22Rv1 (cell line): ENCODE measurements at regions not wholly inside any gene's neighbourhood (a gene's known extent, or its start where the extent isn't known, plus 50 kb on each side); places are given as distances from the start of the nearest gene placed in this dataset.
"Not testable (repeated sequence)": the region's sequence is repeated elsewhere in the genome, so short reads cannot be mapped to it uniquely, and the experiment has no call there.

Experiments
- H3K27ac ChIP-seq: fragments of 450-650 bp; 2 replicates; pipeline ENCODE4 v1.5.1; 2017
- ZFX ChIP-seq: fragments of 450-650 bp; IDR thresholded peaks from 2 replicates; pipeline ENCODE4 v1.6.1; 2017; ENCODE audit warnings: antibody characterized with exemption, borderline replicate concordance
- TF ChIP-seq, protein P1 (sequence below): fragments of 450-650 bp; IDR thresholded peaks from 2 replicates; pipeline ENCODE4 v1.5.1; 2017; ENCODE audit warnings: mild to moderate bottlenecking

DNA sequence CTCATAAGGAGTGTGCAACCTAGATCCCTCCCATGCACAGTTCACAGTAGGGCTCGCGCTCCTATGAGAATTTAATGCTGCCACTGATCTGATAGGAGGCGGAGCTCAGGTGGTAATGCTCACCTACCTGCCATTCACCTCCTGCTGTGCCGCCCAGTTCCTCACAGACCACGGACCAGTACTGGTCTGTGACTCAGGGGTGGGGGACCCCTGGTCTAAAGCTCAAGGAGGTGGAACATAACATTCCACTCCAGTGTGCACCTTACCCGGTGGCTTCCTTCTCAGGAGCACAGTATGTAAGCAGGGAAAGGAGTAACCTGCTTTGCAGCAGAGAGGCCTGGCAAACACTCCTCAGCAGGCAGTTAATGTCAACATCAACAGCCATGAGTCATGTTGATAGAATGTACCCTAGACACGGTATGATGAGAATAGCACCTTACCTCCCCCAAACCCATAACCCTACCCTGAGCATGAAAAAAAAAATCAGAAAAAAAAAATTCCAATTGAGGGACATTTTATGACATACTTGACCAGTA is 273.5 kb downstream of the FGFR2 start:
- TF ChIP-seq ZFX: no peak
- TF ChIP-seq, protein P1, sequence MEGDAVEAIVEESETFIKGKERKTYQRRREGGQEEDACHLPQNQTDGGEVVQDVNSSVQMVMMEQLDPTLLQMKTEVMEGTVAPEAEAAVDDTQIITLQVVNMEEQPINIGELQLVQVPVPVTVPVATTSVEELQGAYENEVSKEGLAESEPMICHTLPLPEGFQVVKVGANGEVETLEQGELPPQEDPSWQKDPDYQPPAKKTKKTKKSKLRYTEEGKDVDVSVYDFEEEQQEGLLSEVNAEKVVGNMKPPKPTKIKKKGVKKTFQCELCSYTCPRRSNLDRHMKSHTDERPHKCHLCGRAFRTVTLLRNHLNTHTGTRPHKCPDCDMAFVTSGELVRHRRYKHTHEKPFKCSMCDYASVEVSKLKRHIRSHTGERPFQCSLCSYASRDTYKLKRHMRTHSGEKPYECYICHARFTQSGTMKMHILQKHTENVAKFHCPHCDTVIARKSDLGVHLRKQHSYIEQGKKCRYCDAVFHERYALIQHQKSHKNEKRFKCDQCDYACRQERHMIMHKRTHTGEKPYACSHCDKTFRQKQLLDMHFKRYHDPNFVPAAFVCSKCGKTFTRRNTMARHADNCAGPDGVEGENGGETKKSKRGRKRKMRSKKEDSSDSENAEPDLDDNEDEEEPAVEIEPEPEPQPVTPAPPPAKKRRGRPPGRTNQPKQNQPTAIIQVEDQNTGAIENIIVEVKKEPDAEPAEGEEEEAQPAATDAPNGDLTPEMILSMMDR: no peak
- H3K27ac ChIP-seq: no peak overlapping the region

DNA sequence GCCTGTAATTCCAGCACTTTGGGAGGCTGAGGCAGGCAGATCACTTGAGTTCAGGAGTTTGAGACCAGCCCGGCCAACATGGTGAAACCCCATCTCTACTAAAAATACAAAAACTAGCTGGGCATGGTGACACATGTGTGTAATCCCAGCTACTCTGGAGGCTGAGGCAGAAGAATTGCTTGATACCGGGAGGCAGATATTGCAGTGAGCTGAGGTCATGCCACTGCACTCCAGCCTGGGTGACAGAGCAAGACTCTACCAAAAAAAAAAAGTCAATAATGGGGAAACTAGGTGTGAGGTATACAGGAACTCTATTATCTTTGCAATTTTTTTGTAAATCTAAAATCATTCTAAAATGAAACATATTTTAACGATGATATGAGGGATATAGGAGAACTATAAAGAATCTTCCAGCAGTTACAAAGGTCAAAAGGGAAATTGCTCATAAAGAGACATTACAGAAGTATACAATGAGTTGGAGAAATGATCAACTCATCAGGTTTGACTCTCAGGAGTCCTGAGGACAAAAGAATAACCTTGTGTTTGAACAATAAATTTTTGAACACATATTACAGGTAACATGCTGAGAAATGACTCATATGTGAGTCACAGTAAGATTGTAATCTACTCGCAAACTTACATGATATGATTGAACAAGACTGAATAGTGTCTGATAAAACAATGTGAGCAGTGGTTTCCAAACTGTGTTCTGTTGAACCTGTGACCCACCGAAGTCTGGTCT is 272.6 kb downstream of the FGFR2 start:
- no peak overlapping the region for H3K27ac ChIP-seq

DNA sequence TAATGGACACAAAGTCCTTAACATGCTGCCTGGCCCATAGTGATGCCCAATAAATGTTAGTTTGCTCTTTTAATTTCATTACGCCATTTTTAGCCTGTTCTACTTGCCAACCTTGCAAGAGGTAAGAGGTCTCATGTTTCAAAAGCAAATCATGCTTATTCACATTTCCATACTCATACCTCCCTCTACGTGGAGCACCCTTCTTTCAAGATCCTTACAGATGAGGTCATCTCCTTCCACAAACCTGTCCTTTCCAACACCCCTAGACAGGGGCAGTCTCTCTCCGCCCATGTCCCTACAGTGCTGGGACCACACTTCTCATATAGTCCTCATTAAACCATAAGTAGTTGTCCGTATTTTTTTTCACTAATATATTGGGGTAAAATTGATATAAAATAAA is 271.3 kb downstream of the FGFR2 start:
- TF ChIP-seq ZFX: no peak
- TF ChIP-seq, protein P1: no peak
- H3K27ac ChIP-seq: no peak overlapping the region

More for the DNA sequence above, 272.6 kb downstream of the FGFR2 start:
- TF ChIP-seq ZFX: no peak
- TF ChIP-seq, protein P1: no peak

DNA sequence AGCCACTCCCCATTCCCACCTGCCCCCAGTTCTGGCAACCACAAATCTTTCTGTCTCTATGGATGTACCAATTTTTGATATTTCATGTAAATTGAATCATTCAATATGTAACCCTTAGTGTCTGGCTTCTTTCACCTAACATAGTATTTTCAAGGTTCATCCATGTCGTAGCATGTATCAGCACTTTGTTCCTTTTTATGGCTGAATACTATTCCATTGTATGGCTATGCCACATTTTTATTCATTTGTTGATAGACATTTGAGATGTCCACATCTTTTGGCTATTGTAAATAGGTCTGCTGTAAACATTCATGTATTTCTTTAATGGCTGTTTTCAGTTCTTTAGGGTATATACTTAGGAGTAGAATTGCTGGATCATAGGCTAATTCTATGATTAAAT is 270.5 kb downstream of the FGFR2 start:
- no peak for TF ChIP-seq ZFX
- TF ChIP-seq, protein P1: no peak

DNA sequence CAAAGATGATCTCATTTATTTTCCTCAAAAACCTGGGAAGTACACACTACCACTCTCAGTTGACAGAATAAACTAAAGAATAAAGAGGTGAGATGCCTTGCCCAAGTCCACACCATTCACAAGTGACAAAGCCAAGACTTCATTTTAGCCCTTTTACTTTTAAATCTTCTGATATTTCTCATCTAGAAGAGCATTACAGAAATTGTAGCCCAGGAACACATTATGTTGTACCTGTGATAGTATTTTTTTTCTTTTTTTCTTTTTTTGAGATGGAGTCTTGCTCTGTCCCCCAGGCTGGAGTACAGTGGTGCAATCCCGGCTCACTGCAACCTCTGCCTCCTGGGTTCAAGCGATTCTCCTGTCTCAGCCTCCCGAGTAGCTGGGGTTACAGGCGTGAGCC is 268.6 kb downstream of the FGFR2 start:
- not testable (repeated sequence) for H3K27ac ChIP-seq

More for the DNA sequence above, 270.5 kb downstream of the FGFR2 start:
- no peak overlapping the region for H3K27ac ChIP-seq

DNA sequence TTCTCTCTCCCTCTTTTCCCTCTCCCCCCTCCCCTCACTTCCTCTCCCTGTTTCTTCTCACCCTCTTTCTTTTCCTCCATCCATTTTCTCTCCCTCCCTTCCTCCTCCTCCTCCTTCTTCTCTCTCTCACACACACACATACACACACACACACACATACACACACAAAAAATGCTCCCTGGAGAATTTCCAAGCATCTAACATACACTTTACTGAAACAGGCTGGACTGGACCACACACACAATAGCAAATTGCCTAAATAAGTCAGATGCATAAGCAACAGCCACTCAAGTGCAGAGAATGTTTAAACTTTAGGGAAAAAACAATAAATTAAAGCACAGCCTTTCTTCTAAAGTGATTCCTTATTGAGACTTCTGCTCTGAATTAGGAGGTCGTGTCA is 267.7 kb downstream of the FGFR2 start:
- H3K27ac ChIP-seq: no peak overlapping the region
- TF ChIP-seq, protein P1: no peak
- no peak for TF ChIP-seq ZFX

DNA sequence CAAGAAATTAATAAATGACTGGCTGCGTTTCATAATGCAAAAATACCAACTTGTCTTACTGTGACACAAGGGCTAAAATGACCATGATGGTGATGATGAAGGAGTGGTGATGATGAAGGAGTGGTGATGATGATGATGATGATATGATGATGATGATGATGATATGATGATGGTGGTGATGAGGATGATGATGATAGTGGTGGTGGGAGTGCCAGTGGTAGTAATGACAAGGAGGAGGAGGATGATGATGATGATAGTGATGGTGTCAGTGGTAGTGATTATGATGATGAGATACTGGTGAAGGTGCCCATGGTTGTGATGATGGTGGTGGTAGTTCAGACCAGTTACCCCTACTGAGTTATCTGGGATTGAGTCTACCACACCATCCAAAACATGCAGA is 265.9 kb downstream of the FGFR2 start:
- TF ChIP-seq ZFX: no peak
- TF ChIP-seq, protein P1: no peak
- no peak overlapping the region for H3K27ac ChIP-seq
